ENCODE measurements at regions not wholly inside any gene's neighbourhood (a gene's known extent, or its start where the extent isn't known, plus 50 kb on each side); places are given as distances from the start of the nearest gene placed in this dataset.

DNA sequence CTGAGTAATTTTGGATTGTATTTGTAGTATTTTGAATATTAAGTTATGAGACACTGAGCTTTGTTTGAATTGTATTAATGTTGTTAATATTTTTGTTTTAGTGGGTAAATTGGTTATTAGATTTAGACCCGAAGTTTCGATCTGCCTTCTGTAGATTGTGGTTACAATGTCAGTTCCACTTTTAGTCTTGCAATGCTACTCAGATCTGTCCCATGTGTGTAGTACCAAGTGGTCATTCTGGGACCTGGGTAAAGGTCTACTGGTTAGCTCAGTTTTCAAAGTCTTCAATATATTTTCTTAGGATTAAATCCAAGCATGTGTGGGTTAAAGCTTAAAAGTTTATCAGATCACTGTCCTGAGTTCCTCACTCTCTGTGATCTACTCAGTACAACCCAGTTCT lies 346.5 kb upstream of the PROX1 start:
- H3K9me2 ChIP-seq (ENCODE audit: insufficient read depth): no peaks in the 10 kb centered on the region
- no peak overlapping the region for H3K27ac ChIP-seq
- H3F3A ChIP-seq (ENCODE audit: insufficient read depth): no peaks in the 10 kb centered on the region
- H3K4me3 ChIP-seq: no peak overlapping the region
- in situ Hi-C loops (cut with MboI): no loop called here
- H3K4me1 ChIP-seq (ENCODE audit: insufficient read depth): no peaks in the 10 kb centered on the region
- H3K9ac ChIP-seq: no peak overlapping the region
- no peaks in the 10 kb centered on the region for H3K79me2 ChIP-seq (ENCODE audit: insufficient read depth)
- no peak overlapping the region for H2AFZ ChIP-seq
- TF ChIP-seq EZH2phosphoT487 (IDR thresholded peaks at IDR 0.05; ENCODE audit: insufficient read depth, low read depth): no peak
- no peak for TF ChIP-seq EZH2 (IDR thresholded peaks at IDR 0.05; ENCODE audit: insufficient read depth, poor library complexity, severe bottlenecking)
- DNase-seq: no peak
- H3K36me3 ChIP-seq (ENCODE audit: low read depth): no peaks in the 10 kb centered on the region
- no peaks in the 10 kb centered on the region for H4K20me1 ChIP-seq (ENCODE audit: insufficient read depth)
- no peak overlapping the region for H3K4me2 ChIP-seq (ENCODE audit: unreplicated experiment)
- H3K27me3 ChIP-seq (replicated peaks; ENCODE audit: insufficient read depth): no peaks in the 10 kb centered on the region
- WGBS, 2 experiments (ENCODE audit: low coverage in 1 of 2, low lambda C conversion rate in 2 of 2, missing lambda C conversion rate in 2 of 2): 33 to 46% methylated on average over 2 of the region's 2 CpGs
- no peaks in the 10 kb centered on the region for H3K9me3 ChIP-seq (ENCODE audit: low read depth)

DNA sequence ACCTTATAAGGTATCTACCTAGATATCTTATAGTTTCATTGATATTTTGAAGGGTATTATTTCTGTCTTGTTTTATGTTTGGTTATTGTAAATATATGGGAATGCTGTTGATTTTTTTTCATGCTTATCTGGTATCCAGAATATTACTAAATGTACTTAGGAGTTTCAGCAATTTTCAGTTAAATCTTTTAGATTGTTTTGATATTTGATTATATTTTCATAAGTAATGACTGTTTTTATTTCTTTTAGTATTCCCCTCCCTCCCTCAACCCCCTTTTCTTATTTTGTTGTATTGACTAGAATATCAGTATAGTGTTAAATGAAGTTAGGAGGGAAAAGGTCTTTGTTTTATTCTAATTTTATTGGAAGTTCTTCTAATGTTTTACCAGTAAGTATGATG lies 344.4 kb upstream of the PROX1 start:
- Histone ChIP-seq H3K27ac (no peak overlapping the region), H3K27me3 (replicated peaks; ENCODE audit: insufficient read depth) (no peaks in the 10 kb centered on the region), H3K9me3 (ENCODE audit: low read depth) (no peaks in the 10 kb centered on the region), H3K36me3 (ENCODE audit: low read depth) (no peaks in the 10 kb centered on the region), H3F3A (ENCODE audit: insufficient read depth) (no peaks in the 10 kb centered on the region), H3K9ac (no peak overlapping the region), H3K4me1 (ENCODE audit: insufficient read depth) (no peaks in the 10 kb centered on the region), H3K9me2 (ENCODE audit: insufficient read depth) (no peaks in the 10 kb centered on the region), H2AFZ (no peak overlapping the region), H3K79me2 (ENCODE audit: insufficient read depth) (no peaks in the 10 kb centered on the region), H3K4me2 (ENCODE audit: unreplicated experiment) (no peak overlapping the region), H3K4me3 (no peak overlapping the region), H4K20me1 (ENCODE audit: insufficient read depth) (no peaks in the 10 kb centered on the region)
- in situ Hi-C loops (cut with MboI): no loop called here
- no peak for DNase-seq
- TF ChIP-seq EZH2phosphoT487 (IDR thresholded peaks at IDR 0.05; ENCODE audit: insufficient read depth, low read depth) (no peak), EZH2 (IDR thresholded peaks at IDR 0.05; ENCODE audit: insufficient read depth, poor library complexity, severe bottlenecking) (no peak)

DNA sequence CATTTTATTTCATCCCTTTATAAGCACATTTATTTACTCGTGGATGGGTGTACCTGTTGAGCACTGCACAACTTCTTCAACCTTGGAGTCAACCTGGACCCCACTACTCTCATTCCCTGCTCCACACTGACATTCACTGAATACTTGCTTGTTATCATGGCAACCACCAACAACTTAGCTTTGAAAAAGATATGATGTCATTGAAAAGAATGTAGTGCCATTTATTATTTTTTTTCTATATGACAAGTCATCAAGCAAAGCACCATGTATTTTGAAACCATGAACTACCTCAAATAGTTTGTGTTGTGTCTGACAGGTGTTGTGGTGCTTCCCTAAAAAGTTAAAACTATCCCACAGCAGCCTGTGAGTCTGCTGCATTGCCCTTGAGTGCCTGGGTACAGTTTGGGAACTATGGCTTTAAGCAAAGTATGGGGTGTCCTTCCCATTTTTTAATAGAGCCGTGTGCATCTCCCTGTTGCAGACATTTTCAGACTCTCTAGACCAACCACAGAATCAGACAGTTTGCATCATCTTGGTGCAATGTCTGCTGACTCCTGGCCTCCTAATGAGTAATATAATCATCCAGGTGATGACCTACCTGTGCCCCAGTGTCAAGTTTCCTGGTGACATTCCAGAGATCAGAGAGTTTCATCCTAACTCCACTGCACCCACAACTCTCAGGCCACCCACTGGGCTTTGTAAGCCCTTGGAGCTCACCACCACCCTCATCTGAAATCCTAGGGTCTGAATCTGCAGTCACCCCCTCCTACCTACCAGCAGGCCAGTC lies 339.7 kb upstream of the PROX1 start:
- Histone ChIP-seq H3K4me3 (no peak overlapping the region), H2AFZ (no peak overlapping the region), H3K36me3 (ENCODE audit: low read depth) (no peaks in the 10 kb centered on the region), H3K27me3 (replicated peaks; ENCODE audit: insufficient read depth) (no peaks in the 10 kb centered on the region), H3K27ac (no peak overlapping the region), H3F3A (ENCODE audit: insufficient read depth) (no peaks in the 10 kb centered on the region), H3K9me2 (ENCODE audit: insufficient read depth) (no peaks in the 10 kb centered on the region), H3K9me3 (ENCODE audit: low read depth) (no peaks in the 10 kb centered on the region), H4K20me1 (ENCODE audit: insufficient read depth) (no peaks in the 10 kb centered on the region), H3K9ac (no peak overlapping the region), H3K4me1 (ENCODE audit: insufficient read depth) (no peaks in the 10 kb centered on the region), H3K4me2 (ENCODE audit: unreplicated experiment) (no peak overlapping the region), H3K79me2 (ENCODE audit: insufficient read depth) (no peaks in the 10 kb centered on the region)
- 2 to 3% methylated on average over 2 of the region's 2 CpGs for WGBS, 2 experiments (ENCODE audit: low coverage in 1 of 2, low lambda C conversion rate in 2 of 2, missing lambda C conversion rate in 2 of 2)
- in situ Hi-C loops (cut with MboI): no loop called here
- DNase-seq: no peak
- no peak for TF ChIP-seq EZH2phosphoT487 (IDR thresholded peaks at IDR 0.05; ENCODE audit: insufficient read depth, low read depth)
- TF ChIP-seq EZH2 (IDR thresholded peaks at IDR 0.05; ENCODE audit: insufficient read depth, poor library complexity, severe bottlenecking): no peak

DNA sequence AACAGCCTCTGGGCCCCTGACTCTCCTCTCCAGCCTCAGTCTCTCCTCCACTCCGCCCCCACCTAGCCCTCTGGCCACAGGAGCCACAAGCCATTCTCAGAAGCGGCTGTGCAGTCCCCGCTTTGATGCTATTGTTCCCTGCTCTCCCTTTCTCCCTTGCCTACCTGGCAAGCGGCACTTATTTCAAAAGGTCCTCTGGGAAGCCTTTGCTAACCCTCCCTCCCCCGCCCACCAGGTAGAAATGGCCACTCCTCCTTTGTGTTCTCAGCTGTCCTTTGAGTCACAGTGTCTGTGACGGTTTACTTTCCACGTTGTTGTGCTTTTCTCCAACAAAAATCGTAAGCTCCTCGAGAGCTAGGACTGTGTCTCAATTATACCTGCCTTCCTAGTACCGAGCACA lies 338.4 kb upstream of the PROX1 start:
- Histone ChIP-seq H3K9ac (no peak overlapping the region), H3K9me2 (ENCODE audit: insufficient read depth) (no peaks in the 10 kb centered on the region), H4K20me1 (ENCODE audit: insufficient read depth) (no peaks in the 10 kb centered on the region), H3K4me3 (no peak overlapping the region), H3K27ac (no peak overlapping the region), H3F3A (ENCODE audit: insufficient read depth) (no peaks in the 10 kb centered on the region), H3K4me2 (ENCODE audit: unreplicated experiment) (no peak overlapping the region), H3K9me3 (ENCODE audit: low read depth) (no peaks in the 10 kb centered on the region), H3K4me1 (ENCODE audit: insufficient read depth) (no peaks in the 10 kb centered on the region), H3K27me3 (replicated peaks; ENCODE audit: insufficient read depth) (no peaks in the 10 kb centered on the region), H3K79me2 (ENCODE audit: insufficient read depth) (no peaks in the 10 kb centered on the region), H3K36me3 (ENCODE audit: low read depth) (no peaks in the 10 kb centered on the region), H2AFZ (no peak overlapping the region)
- in situ Hi-C loops (cut with MboI): no loop called here
- 25 to 32% methylated on average over 10 of the region's 10 CpGs for WGBS, 2 experiments (ENCODE audit: low coverage in 1 of 2, low lambda C conversion rate in 2 of 2, missing lambda C conversion rate in 2 of 2)
- DNase-seq: no peak
- no peak for TF ChIP-seq EZH2 (IDR thresholded peaks at IDR 0.05; ENCODE audit: insufficient read depth, poor library complexity, severe bottlenecking)
- no peak for TF ChIP-seq EZH2phosphoT487 (IDR thresholded peaks at IDR 0.05; ENCODE audit: insufficient read depth, low read depth)

DNA sequence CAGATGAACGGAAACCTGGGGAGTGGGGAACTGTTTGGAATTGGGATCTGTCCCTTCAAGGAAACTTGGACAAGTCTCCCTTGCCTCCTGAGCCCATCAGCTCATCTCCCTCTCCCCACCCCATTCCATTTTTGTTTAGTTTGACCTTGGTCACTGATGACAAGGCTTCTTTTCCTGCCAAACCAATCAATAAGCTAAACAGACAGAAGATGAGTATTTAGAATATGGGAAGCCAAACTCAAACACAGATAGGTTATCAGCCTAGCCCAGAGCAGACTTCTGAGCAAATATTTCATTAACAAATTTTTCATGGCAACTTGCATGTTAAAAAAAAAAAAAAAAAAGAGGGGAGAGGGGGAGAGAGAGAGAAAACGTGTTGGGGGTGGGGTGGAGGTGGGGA lies 337.2 kb upstream of the PROX1 start:
- in situ Hi-C loops (cut with MboI): no loop called here
- H3K9ac ChIP-seq: no peak overlapping the region
- H3K27me3 ChIP-seq (replicated peaks; ENCODE audit: insufficient read depth): no peaks in the 10 kb centered on the region
- H3K4me2 ChIP-seq (ENCODE audit: unreplicated experiment): no peak overlapping the region
- no peaks in the 10 kb centered on the region for H3K4me1 ChIP-seq (ENCODE audit: insufficient read depth)
- WGBS, 2 experiments (ENCODE audit: low coverage in 1 of 2, low lambda C conversion rate in 2 of 2, missing lambda C conversion rate in 2 of 2): 13 to 21% methylated on average over 1 to 2 of the region's 2 CpGs
- no peaks in the 10 kb centered on the region for H3K79me2 ChIP-seq (ENCODE audit: insufficient read depth)
- H3K4me3 ChIP-seq: no peak overlapping the region
- H2AFZ ChIP-seq: no peak overlapping the region
- H3K36me3 ChIP-seq (ENCODE audit: low read depth): no peaks in the 10 kb centered on the region
- DNase-seq: no peak
- TF ChIP-seq EZH2phosphoT487 (IDR thresholded peaks at IDR 0.05; ENCODE audit: insufficient read depth, low read depth): no peak
- no peak for TF ChIP-seq EZH2 (IDR thresholded peaks at IDR 0.05; ENCODE audit: insufficient read depth, poor library complexity, severe bottlenecking)
- H3K9me3 ChIP-seq (ENCODE audit: low read depth): no peaks in the 10 kb centered on the region
- H4K20me1 ChIP-seq (ENCODE audit: insufficient read depth): no peaks in the 10 kb centered on the region
- H3K9me2 ChIP-seq (ENCODE audit: insufficient read depth): no peaks in the 10 kb centered on the region
- no peak overlapping the region for H3K27ac ChIP-seq
- H3F3A ChIP-seq (ENCODE audit: insufficient read depth): no peaks in the 10 kb centered on the region

Data from GM23248 (cell line).